Stromal cell of bone marrow (primary cell): ENCODE measurements at regions not wholly inside any gene's neighbourhood (a gene's known extent, or its start where the extent isn't known, plus 50 kb on each side); places are given as distances from the start of the nearest gene placed in this dataset.
"Not testable (repeated sequence)": the region's sequence is repeated elsewhere in the genome, so short reads cannot be mapped to it uniquely, and the experiment has no call there.

ENCODE experiments used
- DNase-seq: peaks from one replicate; pipeline ENCODE4 v3.0.0-alpha.2; 2012; ENCODE audit warnings: low read depth

DNA sequence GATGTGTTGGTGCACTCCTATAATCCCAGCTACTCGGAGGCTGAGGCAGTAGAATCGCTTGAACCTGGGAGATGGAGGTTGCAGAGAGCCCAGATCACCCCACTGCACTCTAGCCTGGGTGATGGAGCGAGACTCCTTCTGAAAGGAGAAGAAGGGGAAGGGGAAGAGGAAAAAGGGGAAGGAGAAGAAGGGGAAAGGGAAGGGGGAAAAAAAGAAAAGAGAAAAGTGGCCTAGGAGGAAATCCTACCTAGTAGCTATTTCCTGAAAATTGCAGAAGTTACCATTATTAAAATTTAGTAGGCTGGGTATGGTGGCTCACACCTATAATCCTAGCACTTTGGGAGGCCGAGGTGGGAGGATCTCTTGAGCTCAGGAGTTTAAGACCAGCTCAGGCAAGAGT lies 67.4 kb downstream of the ARRDC3 start:
- DNase-seq: no peak

DNA sequence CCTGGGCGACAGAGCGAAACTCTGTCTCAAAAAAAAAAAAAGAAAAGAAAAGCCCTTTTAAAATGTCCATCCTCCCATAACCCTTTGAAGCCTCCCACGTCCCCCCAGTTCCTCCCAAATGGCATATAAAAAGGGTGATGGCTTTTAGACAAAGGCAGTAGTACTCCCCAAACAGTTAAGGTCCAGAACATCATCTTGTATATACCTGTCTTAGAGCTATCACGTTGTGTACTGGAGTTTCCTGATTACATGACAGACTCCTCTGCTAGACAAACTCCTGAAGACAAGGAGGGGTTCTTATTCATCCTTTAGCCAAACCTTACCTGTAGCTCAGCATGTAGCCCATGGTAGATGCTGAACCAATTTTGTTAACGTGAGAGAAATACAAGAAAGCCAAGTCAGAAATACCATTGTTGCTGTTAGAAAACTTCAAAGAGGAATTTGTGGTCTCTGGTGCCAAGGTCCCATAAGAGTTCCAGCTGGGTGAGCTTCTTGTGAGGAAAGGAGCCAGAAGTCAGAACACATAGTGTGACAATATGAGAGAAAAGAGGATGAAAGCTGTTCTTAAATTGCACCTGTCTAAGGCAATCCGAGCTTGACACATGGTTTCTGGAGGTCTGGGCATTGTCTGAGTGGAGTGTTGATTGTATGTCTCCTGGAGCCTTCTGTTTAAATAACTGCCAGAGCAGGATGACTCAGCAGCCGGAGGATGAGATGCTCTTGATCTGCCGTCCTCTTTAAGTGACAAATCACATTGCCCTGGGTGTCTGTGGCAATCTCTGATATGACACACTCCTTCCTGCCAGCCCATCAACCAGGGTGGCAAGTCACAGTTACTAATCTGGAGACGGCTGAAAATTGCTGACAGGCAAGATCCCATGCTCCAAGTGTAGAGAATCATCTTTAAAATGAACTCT lies 69.1 kb downstream of the ARRDC3 start:
- peak; percentile 89 for DNase-seq

GRCh38 chr5:91312698-91313097 lies 70.4 kb downstream of the ARRDC3 start:
- DNase-seq: no peak

DNA sequence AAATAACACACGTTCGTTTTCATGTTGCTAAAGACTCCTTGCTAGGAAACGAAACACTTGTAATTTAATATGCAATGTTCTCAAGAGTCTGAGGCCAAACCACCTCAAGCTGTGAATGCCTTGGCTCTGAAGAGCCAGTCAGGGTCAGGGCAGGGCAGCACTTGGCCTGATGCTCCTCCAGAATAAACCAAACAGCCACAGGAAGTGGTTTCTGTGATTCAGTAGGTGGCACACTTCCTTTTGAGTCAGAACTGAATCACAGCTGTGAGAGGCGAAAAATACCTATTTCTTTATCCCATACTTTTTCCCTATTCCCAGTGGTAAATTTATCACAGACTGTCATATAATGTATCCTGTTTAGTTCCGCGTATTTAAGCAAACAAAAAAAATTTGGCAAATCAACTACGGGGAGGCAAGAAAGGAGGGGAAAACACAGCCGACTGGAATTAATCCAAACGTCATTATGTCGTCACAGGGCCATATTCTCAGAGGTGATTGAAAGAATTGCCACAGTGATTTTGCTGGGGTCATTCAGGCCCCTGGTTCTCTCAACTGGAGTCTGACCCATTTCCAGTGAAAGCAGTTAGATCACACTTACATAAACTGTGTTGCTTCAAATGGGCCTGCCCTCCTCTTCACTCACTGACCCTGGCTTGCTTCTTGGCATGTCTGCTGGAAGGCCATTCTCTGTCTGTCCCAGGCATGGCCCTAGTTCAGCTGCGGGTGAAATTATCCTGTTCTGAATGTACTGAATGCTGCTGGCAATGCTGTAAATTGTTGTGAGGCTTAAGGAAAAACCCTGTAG lies 71.2 kb downstream of the ARRDC3 start:
- DNase-seq: peak; percentile 100

DNA sequence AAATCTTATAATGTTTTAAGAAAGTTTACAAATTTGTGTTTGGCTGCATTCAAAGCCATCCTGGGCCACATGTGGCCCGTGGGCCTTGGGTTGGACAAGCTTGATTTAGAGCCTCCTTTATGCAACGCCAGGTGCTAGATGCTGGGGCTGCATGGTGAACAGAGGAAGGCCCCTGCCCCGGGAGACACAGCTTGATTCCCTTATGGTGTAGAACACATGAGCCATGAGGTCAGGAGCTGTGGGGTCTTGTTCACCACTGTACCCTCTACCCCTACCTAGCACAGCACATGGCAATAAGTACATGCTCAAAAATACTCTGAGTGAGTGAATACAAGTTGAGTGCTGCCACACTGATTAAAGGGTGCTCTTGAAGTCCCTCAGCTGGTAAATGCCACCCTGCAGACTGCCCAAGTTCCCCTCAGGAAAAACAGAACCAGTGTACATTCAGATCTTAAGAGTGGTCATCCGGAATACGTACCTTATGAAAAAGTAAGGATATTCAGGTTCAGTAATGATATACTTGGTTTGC lies 71.9 kb downstream of the ARRDC3 start:
- DNase-seq: no peak

DNA sequence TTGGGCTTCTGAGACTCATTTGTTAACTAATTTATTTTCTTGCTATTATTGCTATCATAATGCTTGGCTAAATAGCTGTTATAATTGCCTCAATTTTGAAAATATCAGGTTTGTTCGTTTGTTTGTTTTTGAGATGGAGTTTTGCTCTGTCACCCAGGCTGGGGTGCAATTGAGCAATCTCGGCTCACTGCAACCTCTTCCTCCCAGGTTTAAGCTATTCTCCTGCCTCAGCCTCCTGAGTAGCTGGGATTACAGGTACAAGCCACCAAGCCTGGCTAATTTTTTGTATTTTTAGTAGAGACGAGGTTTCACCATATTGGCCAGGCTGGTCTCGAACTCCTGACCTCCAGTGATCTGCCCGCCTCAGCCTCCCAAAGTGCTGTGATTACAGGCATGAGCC lies 75.0 kb downstream of the ARRDC3 start:
- DNase-seq: not testable (repeated sequence)

- DNase-seq: peak; percentile 92
Measured at GRCh38 chr5:91307048-91307447, 76.1 kb downstream of the ARRDC3 start.

- no peak for DNase-seq
Measured at GRCh38 chr5:91306497-91306896, 76.6 kb downstream of the ARRDC3 start.

GRCh38 chr5:91305640-91306039 lies 77.5 kb downstream of the ARRDC3 start:
- DNase-seq: no peak

GRCh38 chr5:91304015-91304414 lies 79.1 kb downstream of the ARRDC3 start:
- DNase-seq: not testable (repeated sequence)

- DNase-seq: no peak
Measured at GRCh38 chr5:91302958-91303357, 80.2 kb downstream of the ARRDC3 start.

- DNase-seq: no peak
Measured at GRCh38 chr5:91302305-91302704, 80.8 kb downstream of the ARRDC3 start.

GRCh38 chr5:91301106-91301846 lies 81.8 kb downstream of the ARRDC3 start:
- DNase-seq: no peak

DNA sequence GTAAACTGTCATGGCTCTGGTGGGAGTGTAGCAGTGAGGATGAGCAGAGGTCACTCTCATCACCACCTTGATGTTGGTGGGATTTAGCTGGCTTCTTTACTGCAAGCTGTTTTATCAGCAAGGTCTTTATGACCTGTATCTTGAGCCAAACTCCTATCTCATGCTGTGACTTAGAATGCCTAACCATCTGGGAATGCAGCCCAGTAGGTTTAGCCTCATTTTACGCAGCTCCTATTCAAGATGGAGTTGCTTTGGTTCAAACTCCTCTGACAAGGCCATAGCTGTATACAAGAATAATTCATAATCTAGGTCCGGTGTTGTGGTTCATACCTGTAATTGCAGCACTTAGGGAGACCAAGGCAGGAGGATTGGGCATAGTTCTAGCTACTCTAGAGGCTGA lies 85.1 kb downstream of the ARRDC3 start:
- DNase-seq: no peak

DNA sequence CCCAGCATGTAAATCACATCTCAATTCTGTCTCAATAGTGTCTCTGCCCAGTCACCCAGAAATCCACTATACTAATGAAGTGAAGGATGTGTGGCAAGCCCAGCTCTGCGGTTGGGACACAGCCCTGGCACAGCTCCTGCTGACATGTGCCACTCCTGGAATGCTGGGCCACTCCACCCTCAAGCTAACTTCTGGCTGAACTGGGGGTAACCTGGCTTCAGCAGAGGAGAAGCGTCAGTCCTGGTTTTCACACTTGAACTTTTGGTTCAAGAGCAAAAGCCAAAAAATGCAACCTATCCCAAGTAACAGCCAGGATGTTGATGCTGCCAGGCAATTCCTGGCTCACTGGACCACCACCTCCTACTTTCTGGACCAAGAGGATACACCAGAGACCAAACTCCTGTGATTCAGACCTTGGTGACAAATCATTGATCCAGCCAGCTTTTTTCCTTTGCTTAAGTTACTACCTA lies 86.4 kb downstream of the ARRDC3 start:
- DNase-seq: peak; percentile 82

GRCh38 chr5:91296102-91296501 lies 87.0 kb downstream of the ARRDC3 start:
- DNase-seq: not testable (repeated sequence)

GRCh38 chr5:91293131-91293530 lies 90.0 kb downstream of the ARRDC3 start:
- DNase-seq: no peak

- no peak for DNase-seq
Measured at GRCh38 chr5:91291628-91292569, 91.2 kb downstream of the ARRDC3 start.

DNA sequence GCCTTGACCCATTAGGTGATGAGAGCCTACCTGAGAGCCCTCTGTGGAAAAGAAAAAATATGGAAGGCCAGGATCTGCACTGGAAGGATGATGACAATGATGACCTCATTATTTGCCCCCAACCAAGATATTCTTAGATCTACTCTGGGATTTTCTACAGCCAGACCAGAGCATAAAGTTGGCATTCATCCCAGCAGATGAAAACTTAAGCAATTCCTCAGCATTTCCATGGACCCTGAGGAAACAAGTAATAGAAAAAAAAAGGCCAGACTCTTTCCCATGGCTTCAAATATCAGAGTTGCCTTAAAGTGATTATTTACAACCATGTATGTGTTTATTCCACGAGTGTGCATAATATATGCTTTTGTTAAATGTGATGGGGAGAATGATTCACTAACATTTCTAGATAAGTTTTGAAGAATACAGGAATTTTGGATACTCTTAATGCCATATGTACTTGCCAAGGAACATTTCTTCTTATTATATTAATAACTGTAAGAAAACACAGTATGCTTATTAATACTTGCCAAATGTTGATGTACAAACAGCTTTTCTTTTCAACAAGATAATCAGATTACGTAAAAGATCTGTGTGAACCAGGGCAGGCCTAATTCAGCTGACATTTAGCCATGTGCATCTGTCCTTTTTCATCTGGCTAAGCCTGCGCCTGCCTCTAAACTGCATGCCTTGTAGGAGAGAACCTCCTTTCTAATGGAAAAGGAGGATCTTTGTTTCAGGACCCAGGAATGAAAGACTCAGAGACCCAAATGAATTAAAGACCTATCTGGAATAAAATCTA lies 94.8 kb downstream of the ARRDC3 start:
- no peak for DNase-seq

DNA sequence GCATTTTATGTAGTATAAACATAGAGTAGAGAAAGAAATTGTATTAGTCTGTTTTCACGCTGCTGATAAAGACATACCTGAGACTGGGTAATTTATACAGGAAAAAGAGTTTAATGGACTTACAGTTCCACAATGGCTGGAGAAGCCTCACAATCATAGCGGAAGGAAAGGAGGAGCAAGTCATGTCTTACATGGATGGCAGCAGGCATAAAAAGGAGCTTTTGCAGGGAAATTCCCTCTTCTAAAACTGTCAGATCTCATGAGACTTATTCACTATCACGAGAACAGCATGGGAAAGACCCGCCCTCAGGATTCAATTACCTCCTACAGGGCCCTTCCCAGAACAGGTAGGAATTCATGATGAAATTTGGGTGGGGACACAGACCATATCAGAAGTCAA lies 98.1 kb downstream of the ARRDC3 start:
- DNase-seq: not testable (repeated sequence)
